Lung (tissue), 11 donors: ENCODE measurements at regions not wholly inside any gene's neighbourhood (a gene's known extent, or its start where the extent isn't known, plus 50 kb on each side); places are given as distances from the start of the nearest gene placed in this dataset.

Source experiments
- ATAC-seq: fragments of 200-7000 bp; cut with Tn5 transposase; one replicate; pipeline ENCODE4 v1.9.1; 2020; ENCODE audit warnings: moderate number of reproducible peaks; ENCODE audit not compliant: insufficient read depth, low FRiP score
- DNase-seq, 3 donors: peaks; one replicate each; pipeline ENCODE4 v3.0.0-alpha.2; 2013 to 2017
- H3K27ac ChIP-seq, 2 donors: one replicate each; pipeline ENCODE4 v1.5.1; 2013; ENCODE audit warnings: mild to moderate bottlenecking in 2 of 2, moderate library complexity in 2 of 2, control low read depth in 1 of 2, inconsistent platforms in 1 of 2, low read depth in 1 of 2, low read length in 1 of 2
- H3K27me3 ChIP-seq, 3 donors: one replicate each; pipeline ENCODE4 v1.5.1; 2013; ENCODE audit warnings: low read length in 2 of 3; ENCODE audit not compliant: control insufficient read depth in 3 of 3, insufficient read depth in 3 of 3
- H3K36me3 ChIP-seq, 4 donors: one replicate each; pipeline ENCODE4 v1.5.1; 2013; ENCODE audit warnings: low read length in 4 of 4, mild to moderate bottlenecking in 1 of 4, moderate library complexity in 1 of 4; ENCODE audit not compliant: control insufficient read depth in 4 of 4, insufficient read depth in 4 of 4
- H3K4me1 ChIP-seq, 5 donors: one replicate each; pipeline ENCODE4 v1.5.1; 2013; ENCODE audit warnings: low read length in 5 of 5, mild to moderate bottlenecking in 2 of 5, moderate library complexity in 1 of 5; ENCODE audit not compliant: control insufficient read depth in 5 of 5, insufficient read depth in 5 of 5
- H3K4me3 ChIP-seq: one replicate; pipeline ENCODE4 v1.5.1; 2013; ENCODE audit warnings: mild to moderate bottlenecking, control low read depth, moderate library complexity
- H3K9ac ChIP-seq, 2 donors: one replicate each; pipeline ENCODE4 v1.5.1; 2013; ENCODE audit warnings: low read length in 2 of 2, control low read depth in 1 of 2; ENCODE audit not compliant: insufficient read depth in 1 of 2
- H3K9me3 ChIP-seq, 4 donors: one replicate each; pipeline ENCODE4 v1.5.1; 2013; ENCODE audit warnings: low read length in 3 of 4, mild to moderate bottlenecking in 1 of 4, moderate library complexity in 1 of 4; ENCODE audit not compliant: control insufficient read depth in 4 of 4, insufficient read depth in 3 of 4
- WGBS, 2 donors: extraction: QIAGEN DNeasy Blood & Tissue Kit; methylation state at CpG; one replicate each; pipeline ENCODE4 v1.1.7; 2013; 5-methylcytosine and 5-hydroxymethylcytosine counted together
- TF ChIP-seq, protein P1 (sequence below): IDR thresholded peaks from 2 replicates; pipeline ENCODE4 v1.5.1; 2012; ENCODE audit warnings: mild to moderate bottlenecking; ENCODE audit errors: control extremely low read depth, extremely low read depth
- donor health status: control.
- donor health status: control.
- donor health status: Bipolar disorder and iron deficiency.
- donor health status: healthy.
- donor health status: DM: yes; HTN: yes; CAD: no.

GRCh38 chr22:47818496-47818895, 1056.0 kb downstream of the TBC1D22A start:
- TF ChIP-seq, protein P1, sequence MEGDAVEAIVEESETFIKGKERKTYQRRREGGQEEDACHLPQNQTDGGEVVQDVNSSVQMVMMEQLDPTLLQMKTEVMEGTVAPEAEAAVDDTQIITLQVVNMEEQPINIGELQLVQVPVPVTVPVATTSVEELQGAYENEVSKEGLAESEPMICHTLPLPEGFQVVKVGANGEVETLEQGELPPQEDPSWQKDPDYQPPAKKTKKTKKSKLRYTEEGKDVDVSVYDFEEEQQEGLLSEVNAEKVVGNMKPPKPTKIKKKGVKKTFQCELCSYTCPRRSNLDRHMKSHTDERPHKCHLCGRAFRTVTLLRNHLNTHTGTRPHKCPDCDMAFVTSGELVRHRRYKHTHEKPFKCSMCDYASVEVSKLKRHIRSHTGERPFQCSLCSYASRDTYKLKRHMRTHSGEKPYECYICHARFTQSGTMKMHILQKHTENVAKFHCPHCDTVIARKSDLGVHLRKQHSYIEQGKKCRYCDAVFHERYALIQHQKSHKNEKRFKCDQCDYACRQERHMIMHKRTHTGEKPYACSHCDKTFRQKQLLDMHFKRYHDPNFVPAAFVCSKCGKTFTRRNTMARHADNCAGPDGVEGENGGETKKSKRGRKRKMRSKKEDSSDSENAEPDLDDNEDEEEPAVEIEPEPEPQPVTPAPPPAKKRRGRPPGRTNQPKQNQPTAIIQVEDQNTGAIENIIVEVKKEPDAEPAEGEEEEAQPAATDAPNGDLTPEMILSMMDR = no peak
- Histone ChIP-seq H3K27me3 (peaks cover 0 to 5% (median 0%) of the 10 kb centered on the region in 3 donors), H3K27ac (no peak overlapping the region), H3K36me3 (no peaks in the 10 kb centered on the region), H3K9me3 (peaks cover 0 to 9% (median 4%) of the 10 kb centered on the region in 4 donors), H3K9ac (no peak overlapping the region), H3K4me1 (no peaks in the 10 kb centered on the region), H3K4me3 (no peak overlapping the region)
- WGBS, 2 donors = 73 to 94% methylated on average over 9 of the region's 9 CpGs
- ATAC-seq (no peak), DNase-seq (no peak)

DNA sequence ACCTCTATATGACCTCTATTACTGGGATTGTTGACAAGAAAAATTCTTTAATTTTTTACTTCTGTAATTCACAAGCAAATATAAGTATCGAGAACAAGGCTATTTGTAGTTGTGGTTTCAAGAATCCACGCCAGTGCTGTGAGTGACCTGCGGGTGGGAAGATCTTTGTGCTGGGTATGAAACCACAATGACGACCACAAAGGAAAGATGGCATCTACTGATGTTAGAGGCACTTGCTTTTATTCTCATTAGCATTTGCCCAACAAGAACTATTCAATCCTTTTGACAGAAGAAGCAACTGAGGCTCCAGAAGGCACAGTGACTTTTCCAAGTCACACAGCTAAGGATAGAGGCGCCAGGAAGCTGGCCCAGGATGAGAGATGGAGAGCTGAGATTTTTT, 1054.9 kb downstream of the TBC1D22A start:
- H3K36me3 ChIP-seq = no peaks in the 10 kb centered on the region
- ATAC-seq (no peak), DNase-seq (no peak)
- H3K4me1 ChIP-seq = no peaks in the 10 kb centered on the region
- H3K9ac ChIP-seq = no peak overlapping the region
- 81 to 84% methylated on average over 5 of the region's 5 CpGs for WGBS, 2 donors
- H3K4me3 ChIP-seq = no peak overlapping the region
- peaks cover 0 to 5% (median 0%) of the 10 kb centered on the region in 3 donors for H3K27me3 ChIP-seq
- no peak overlapping the region for H3K27ac ChIP-seq
- peaks cover 0 to 9% (median 4%) of the 10 kb centered on the region in 4 donors for H3K9me3 ChIP-seq
- TF ChIP-seq, protein P1 = no peak

DNA sequence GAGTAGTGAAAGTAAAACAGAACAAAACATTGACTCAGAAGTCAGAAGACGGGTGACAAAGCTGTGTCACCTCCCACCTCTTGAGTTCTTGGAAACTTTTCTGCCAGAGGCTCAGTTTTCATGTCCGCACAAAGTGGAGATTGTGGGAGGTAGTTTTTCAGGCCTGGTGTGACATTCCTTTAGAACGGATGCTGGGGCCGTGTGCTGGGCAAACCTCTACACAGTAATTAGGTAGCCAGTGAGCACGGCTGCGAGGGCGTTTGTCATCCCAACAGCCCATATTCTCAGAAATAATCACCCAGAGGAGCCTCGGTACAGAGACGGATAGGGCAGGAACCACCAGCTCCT, 1054.4 kb downstream of the TBC1D22A start:
- peaks cover 0 to 9% (median 4%) of the 10 kb centered on the region in 4 donors for H3K9me3 ChIP-seq
- no peak overlapping the region for H3K4me3 ChIP-seq
- H3K36me3 ChIP-seq = no peaks in the 10 kb centered on the region
- no peak overlapping the region for H3K9ac ChIP-seq
- peaks cover 0 to 5% (median 0%) of the 10 kb centered on the region in 3 donors for H3K27me3 ChIP-seq
- no peak for ATAC-seq
- H3K27ac ChIP-seq = no peak overlapping the region
- no peak for DNase-seq
- no peaks in the 10 kb centered on the region for H3K4me1 ChIP-seq
- TF ChIP-seq, protein P1 = no peak
- WGBS, 2 donors = 79 to 88% methylated on average over 9 of the region's 9 CpGs

DNA sequence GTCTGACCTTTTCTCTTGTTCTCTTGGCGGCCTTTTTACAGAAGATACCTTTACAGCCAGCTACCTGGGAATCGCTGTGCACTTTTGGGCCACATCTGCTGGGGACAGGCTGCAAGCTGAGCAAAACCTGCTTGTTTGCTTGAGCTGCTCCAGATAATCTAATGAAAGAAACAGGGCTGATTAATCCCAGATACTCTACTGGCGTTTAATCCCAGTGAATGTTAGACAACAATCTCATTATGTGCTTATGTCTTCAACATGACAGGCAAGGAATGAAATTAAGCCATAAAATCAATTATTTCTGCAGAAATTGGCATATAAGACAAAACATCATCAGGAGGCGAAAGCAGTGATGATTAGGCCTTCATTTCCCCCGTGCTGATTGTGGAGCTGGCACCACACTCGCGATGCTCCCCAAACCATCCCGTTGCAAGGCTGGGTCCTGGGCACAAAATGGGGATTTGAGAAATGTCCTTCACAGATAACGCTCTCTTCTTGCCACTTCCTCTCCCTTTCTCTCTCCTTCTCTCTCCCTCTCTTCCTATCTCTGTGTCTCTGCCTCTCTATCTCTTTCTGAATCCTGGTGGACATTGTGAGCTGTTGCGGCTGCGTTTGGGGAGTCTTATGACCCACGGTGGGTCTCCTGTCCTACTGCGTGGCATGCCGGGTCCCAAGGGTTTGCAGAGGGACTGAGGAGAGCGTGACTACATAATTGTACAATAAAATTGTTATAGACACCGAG, 1053.8 kb downstream of the TBC1D22A start:
- H3K4me1 ChIP-seq = no peaks in the 10 kb centered on the region
- no peak overlapping the region for H3K9ac ChIP-seq
- TF ChIP-seq, protein P1 = no peak
- ATAC-seq (no peak), DNase-seq (no peak)
- no peak overlapping the region for H3K27ac ChIP-seq
- 91 to 93% methylated on average over 16 of the region's 16 CpGs for WGBS, 2 donors
- H3K36me3 ChIP-seq = no peaks in the 10 kb centered on the region
- no peak overlapping the region for H3K4me3 ChIP-seq
- H3K27me3 ChIP-seq = peaks cover 0 to 5% (median 0%) of the 10 kb centered on the region in 3 donors
- peaks cover 0 to 8% (median 4%) of the 10 kb centered on the region in 4 donors for H3K9me3 ChIP-seq
